ENCODE measurements at regions not wholly inside any gene's neighbourhood (a gene's known extent, or its start where the extent isn't known, plus 50 kb on each side); places are given as distances from the start of the nearest gene placed in this dataset.

DNA sequence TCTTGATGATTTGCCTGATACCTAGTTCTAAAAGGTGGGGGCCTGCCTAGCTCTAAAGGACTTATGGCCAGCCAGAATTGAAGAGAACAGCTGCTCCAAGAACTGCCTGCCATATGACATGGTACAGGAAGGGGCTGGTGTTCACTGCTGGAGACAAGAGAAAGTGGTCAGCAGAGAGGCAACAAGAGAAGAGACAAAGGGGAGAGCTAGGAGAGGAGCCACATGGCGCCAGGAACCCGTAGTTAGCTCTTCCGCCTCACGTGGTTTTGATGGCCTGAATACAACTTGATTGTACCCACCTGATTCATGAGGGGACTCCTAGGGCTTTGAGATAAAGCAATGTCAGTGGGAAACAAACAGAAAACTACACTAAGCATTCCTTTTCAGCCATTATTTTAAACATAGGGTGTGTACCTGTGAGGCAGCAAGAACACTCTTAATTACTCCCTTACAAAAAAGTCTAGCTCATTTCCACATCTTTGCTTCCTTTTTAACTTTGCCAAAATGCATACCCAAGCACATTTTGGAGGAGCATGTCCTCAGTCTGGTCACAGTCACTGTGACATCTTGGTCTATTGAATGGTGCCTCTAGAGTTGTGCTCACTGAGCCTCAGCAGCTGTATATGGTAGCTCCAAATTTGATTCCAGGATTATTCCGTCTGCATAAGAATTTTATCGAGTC is 71.6 kb downstream of the CCDC71L start:
- no peak for TF ChIP-seq EZH2 (IDR thresholded peaks at IDR 0.05; ENCODE audit: borderline replicate concordance, low read length)
- TF ChIP-seq, protein P1, sequence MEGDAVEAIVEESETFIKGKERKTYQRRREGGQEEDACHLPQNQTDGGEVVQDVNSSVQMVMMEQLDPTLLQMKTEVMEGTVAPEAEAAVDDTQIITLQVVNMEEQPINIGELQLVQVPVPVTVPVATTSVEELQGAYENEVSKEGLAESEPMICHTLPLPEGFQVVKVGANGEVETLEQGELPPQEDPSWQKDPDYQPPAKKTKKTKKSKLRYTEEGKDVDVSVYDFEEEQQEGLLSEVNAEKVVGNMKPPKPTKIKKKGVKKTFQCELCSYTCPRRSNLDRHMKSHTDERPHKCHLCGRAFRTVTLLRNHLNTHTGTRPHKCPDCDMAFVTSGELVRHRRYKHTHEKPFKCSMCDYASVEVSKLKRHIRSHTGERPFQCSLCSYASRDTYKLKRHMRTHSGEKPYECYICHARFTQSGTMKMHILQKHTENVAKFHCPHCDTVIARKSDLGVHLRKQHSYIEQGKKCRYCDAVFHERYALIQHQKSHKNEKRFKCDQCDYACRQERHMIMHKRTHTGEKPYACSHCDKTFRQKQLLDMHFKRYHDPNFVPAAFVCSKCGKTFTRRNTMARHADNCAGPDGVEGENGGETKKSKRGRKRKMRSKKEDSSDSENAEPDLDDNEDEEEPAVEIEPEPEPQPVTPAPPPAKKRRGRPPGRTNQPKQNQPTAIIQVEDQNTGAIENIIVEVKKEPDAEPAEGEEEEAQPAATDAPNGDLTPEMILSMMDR (IDR thresholded peaks at IDR 0.05; ENCODE audit: low read length) = no peak
